Caco-2 (cell line): ENCODE measurements at regions not wholly inside any gene's neighbourhood (a gene's known extent, or its start where the extent isn't known, plus 50 kb on each side); places are given as distances from the start of the nearest gene placed in this dataset.

Experiments
- BruUV-seq: library from RNA; stranded (reverse); fragments of 400-500 nt; replicated peaks from 2 replicates; lab custom pipeline; 2021; lab: Mats Ljungman, UMichigan
- CTCF ChIA-PET: fragments of 300-600 bp; sonication (Branson Sonifier 250); formaldehyde crosslinking; loops from one replicate; lab custom pipeline; 2022; ENCODE audit warnings: antibody characterized with exemption; lab: Charles Lee
- POLR2A ChIA-PET: fragments of 300-600 bp; sonication (Branson Sonifier 250); formaldehyde crosslinking; loops from one replicate; lab custom pipeline; 2022; ENCODE audit warnings: antibody characterized with exemption; lab: Charles Lee
- DNase-seq, 2 experiments: peaks; one replicate each; pipeline versions ENCODE4 v3.0.0 to v3.0.0-alpha.2; 2020 to 2022
- H3K27me3 ChIP-seq: replicated peaks from 2 replicates; pipeline ENCODE4 v1.6.0; 2011; ENCODE audit warnings: low read length; ENCODE audit not compliant: control insufficient read depth, insufficient read depth
- H3K36me3 ChIP-seq: 2 replicates; pipeline ENCODE4 v1.5.1; 2011; ENCODE audit warnings: low read length; ENCODE audit not compliant: control insufficient read depth, insufficient read depth
- H3K4me1 ChIP-seq: fragments of 250-450 bp; sonication (Bioruptor Pico); 2 replicates; pipeline ENCODE4 v1.5.1; 2020; ENCODE audit warnings: mild to moderate bottlenecking
- H3K4me3 ChIP-seq: 2 replicates; pipeline ENCODE4 v1.5.1; 2011; ENCODE audit warnings: low read depth, mild to moderate bottlenecking, control low read depth, low read length
- H3K9me3 ChIP-seq: fragments of 250-450 bp; sonication (Bioruptor Pico); 2 replicates; pipeline ENCODE4 v1.5.1; 2020; ENCODE audit warnings: mild to moderate bottlenecking, moderate library complexity
- H3K27ac Mint-ChIP-seq: one replicate; pipeline ENCODE4 v1.8.0; 2022; ENCODE audit warnings: mixed read lengths; ENCODE audit not compliant: unreplicated experiment
- H3K27me3 Mint-ChIP-seq: one replicate; pipeline ENCODE4 v1.8.0; 2022; ENCODE audit warnings: mixed read lengths; ENCODE audit not compliant: insufficient read depth, unreplicated experiment
- H3K36me3 Mint-ChIP-seq: one replicate; pipeline ENCODE4 v1.8.0; 2022; ENCODE audit warnings: mild to moderate bottlenecking, mixed read lengths; ENCODE audit not compliant: insufficient read depth, unreplicated experiment
- H3K4me1 Mint-ChIP-seq: one replicate; pipeline ENCODE4 v1.8.0; 2022; ENCODE audit warnings: low read depth, mixed read lengths; ENCODE audit not compliant: unreplicated experiment
- H3K4me3 Mint-ChIP-seq: one replicate; pipeline ENCODE4 v1.8.0; 2022; ENCODE audit warnings: mild to moderate bottlenecking, moderate library complexity, mixed read lengths; ENCODE audit not compliant: unreplicated experiment
- H3K9me3 Mint-ChIP-seq: one replicate; pipeline ENCODE4 v1.8.0; 2022; ENCODE audit warnings: mixed read lengths; ENCODE audit not compliant: unreplicated experiment
- CTCF ChIP-seq, 2 experiments: fragments of 200-600 bp in 1 of 2; IDR thresholded peaks; 1 replicate in 1 of 2; 2 replicates in 1 of 2; pipeline versions ENCODE4 v1.5.1 to v1.8.0; 2011 to 2022; ENCODE audit warnings: antibody characterized with exemption in 1 of 2, control low read depth in 1 of 2, inconsistent platforms in 1 of 2, low read depth in 1 of 2, low read length in 1 of 2, mild to moderate bottlenecking in 1 of 2, moderate library complexity in 1 of 2; ENCODE audit not compliant: insufficient read depth in 1 of 2, severe bottlenecking in 1 of 2, unreplicated experiment in 1 of 2
- intact Hi-C: fragments of 100-400 bp; cut with micrococcal nuclease; formaldehyde crosslinking; loops from one replicate; pipeline ENCODE4 v1.10.0; 2022; ENCODE audit not compliant: unreplicated experiment

GRCh38 chr12:76194724-76195123, 110.2 kb upstream of the NAP1L1 start:
- Mint-ChIP-seq H3K36me3 (peaks cover 5% of the 10 kb centered on the region), H3K4me1 (peaks cover 24% of the 10 kb centered on the region), H3K9me3 (peaks cover 56% of the 10 kb centered on the region), H3K4me3 (no peak overlapping the region), H3K27me3 (no peaks in the 10 kb centered on the region), H3K27ac (peak overlapping the region; percentile 29)
- no peaks in the 10 kb centered on the region for H3K36me3 ChIP-seq
- no TSS peak for BruUV-seq
- intact Hi-C loops: no loop called here
- no peak overlapping the region for H3K4me3 ChIP-seq
- no peak for TF ChIP-seq CTCF (IDR thresholded peaks at IDR 0.05; ENCODE audit: insufficient read depth in 1 of 2, low read depth in 1 of 2, low read length in 1 of 2, severe bottlenecking in 1 of 2, unreplicated experiment in 1 of 2)
- H3K9me3 ChIP-seq: peaks cover 16% of the 10 kb centered on the region
- H3K27me3 ChIP-seq: no peaks in the 10 kb centered on the region
- no peak for DNase-seq
- ChIA-PET POLR2A (no interaction called here), CTCF (no interaction called here)
- H3K4me1 ChIP-seq: peaks cover 25% of the 10 kb centered on the region

- Histone ChIP-seq H3K36me3 (no peaks in the 10 kb centered on the region), H3K4me1 (peaks cover 25% of the 10 kb centered on the region), H3K9me3 (peaks cover 15% of the 10 kb centered on the region), H3K27me3 (no peaks in the 10 kb centered on the region), H3K4me3 (no peak overlapping the region)
- ChIA-PET CTCF (no interaction called here), POLR2A (no interaction called here)
- TF ChIP-seq CTCF (IDR thresholded peaks at IDR 0.05; ENCODE audit: insufficient read depth in 1 of 2, low read depth in 1 of 2, low read length in 1 of 2, severe bottlenecking in 1 of 2, unreplicated experiment in 1 of 2): no peak
- BruUV-seq: no TSS peak
- H3K36me3 Mint-ChIP-seq: peaks cover 5% of the 10 kb centered on the region
- H3K27ac Mint-ChIP-seq: peak overlapping the region; percentile 29
- peaks cover 24% of the 10 kb centered on the region for H3K4me1 Mint-ChIP-seq
- intact Hi-C loops: no loop called here
- DNase-seq: peak in 1 of 2 experiments; percentile 24
- H3K27me3 Mint-ChIP-seq: no peaks in the 10 kb centered on the region
- peaks cover 49% of the 10 kb centered on the region for H3K9me3 Mint-ChIP-seq
- peak overlapping the region; percentile 25 for H3K4me3 Mint-ChIP-seq
Measured at GRCh38 chr12:76193961-76194360, 109.5 kb upstream of the NAP1L1 start.

- no TSS peak for BruUV-seq
- Mint-ChIP-seq H3K27me3 (no peaks in the 10 kb centered on the region), H3K4me1 (peaks cover 24% of the 10 kb centered on the region), H3K27ac (no peak overlapping the region), H3K4me3 (no peak overlapping the region), H3K9me3 (peaks cover 34% of the 10 kb centered on the region), H3K36me3 (peaks cover 5% of the 10 kb centered on the region)
- ChIA-PET POLR2A (no interaction called here), CTCF (no interaction called here)
- Histone ChIP-seq H3K4me3 (no peak overlapping the region), H3K4me1 (peaks cover 25% of the 10 kb centered on the region), H3K27me3 (no peaks in the 10 kb centered on the region), H3K9me3 (0 out of 2 replicates have a peak, but pooled peaks cover 7% of the 10 kb centered on the region), H3K36me3 (no peaks in the 10 kb centered on the region)
- intact Hi-C loops: no loop called here
- DNase-seq: no peak
- TF ChIP-seq CTCF (IDR thresholded peaks at IDR 0.05; ENCODE audit: insufficient read depth in 1 of 2, low read depth in 1 of 2, low read length in 1 of 2, severe bottlenecking in 1 of 2, unreplicated experiment in 1 of 2): no peak
Measured at GRCh38 chr12:76192416-76192815, 107.9 kb upstream of the NAP1L1 start.
